Choroid plexus epithelial cell (primary cell): ENCODE measurements at regions not wholly inside any gene's neighbourhood (a gene's known extent, or its start where the extent isn't known, plus 50 kb on each side); places are given as distances from the start of the nearest gene placed in this dataset.

ENCODE experiments used
- DNase-seq: peaks from one replicate; pipeline ENCODE4 v3.0.0-alpha.2; 2010; ENCODE audit warnings: low read depth
- H3K4me3 ChIP-seq: 2 replicates; pipeline ENCODE4 v1.5.1; 2011; ENCODE audit warnings: low read depth, mild to moderate bottlenecking, control low read depth, low read length, moderate library complexity
- CTCF ChIP-seq: conservative IDR thresholded peaks from 2 replicates; pipeline ENCODE4 v1.5.1; 2011; ENCODE audit warnings: low read depth, mild to moderate bottlenecking, control low read depth, inconsistent platforms, low read length, moderate library complexity

DNA sequence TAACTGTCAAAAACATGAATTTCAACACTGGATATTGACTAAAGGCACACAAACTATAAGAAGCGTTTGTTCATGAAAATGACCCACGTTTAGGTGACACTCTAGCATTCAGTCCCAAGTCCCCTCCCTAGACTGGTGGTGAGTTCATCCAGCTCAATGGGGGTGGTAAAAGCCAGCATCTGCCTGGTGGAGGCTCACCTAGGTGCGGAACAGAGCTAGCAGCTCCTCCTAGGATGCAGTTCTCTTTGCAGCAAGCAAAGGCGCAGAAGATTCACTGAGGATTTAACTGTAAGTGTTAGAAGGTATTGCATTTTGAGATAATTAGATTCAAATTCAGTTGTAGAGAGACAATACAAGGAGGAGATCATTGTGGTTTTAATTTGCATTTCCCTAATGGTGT is 87.6 kb downstream of the VSTM2A start:
- no peak overlapping the region for H3K4me3 ChIP-seq
- TF ChIP-seq CTCF: no peak
- DNase-seq: no peak

- TF ChIP-seq CTCF: no peak
- DNase-seq: no peak
- H3K4me3 ChIP-seq: no peak overlapping the region
Measured at GRCh38 chr7:54622696-54623309, 80.6 kb downstream of the VSTM2A start.
